Tibial nerve (tissue), 4 donors: ENCODE measurements at regions not wholly inside any gene's neighbourhood (a gene's known extent, or its start where the extent isn't known, plus 50 kb on each side); places are given as distances from the start of the nearest gene placed in this dataset.

Experiments
- CTCF ChIP-seq, 5 experiments: fragments of 200-600 bp in 3 of 5; fragments of 450-650 bp in 2 of 5; sonication (generic) in 3 of 5; IDR thresholded peaks; one replicate each; pipeline ENCODE4 v1.5.1; 2016 to 2019; ENCODE audit warnings: antibody characterized with exemption in 5 of 5, mild to moderate bottlenecking in 3 of 5, moderate library complexity in 2 of 5
- EP300 ChIP-seq, 2 donors: sonication (generic); formaldehyde crosslinking; IDR thresholded peaks; one replicate each; pipeline ENCODE4 v1.6.1; 2017; ENCODE audit warnings: antibody characterized with exemption in 2 of 2, mild to moderate bottlenecking in 1 of 2
- POLR2A ChIP-seq, 2 donors: fragments of 450-650 bp; IDR thresholded peaks; one replicate each; pipeline ENCODE4 v1.6.1; 2017; ENCODE audit warnings: antibody characterized with exemption in 2 of 2, mild to moderate bottlenecking in 2 of 2, moderate library complexity in 2 of 2

DNA sequence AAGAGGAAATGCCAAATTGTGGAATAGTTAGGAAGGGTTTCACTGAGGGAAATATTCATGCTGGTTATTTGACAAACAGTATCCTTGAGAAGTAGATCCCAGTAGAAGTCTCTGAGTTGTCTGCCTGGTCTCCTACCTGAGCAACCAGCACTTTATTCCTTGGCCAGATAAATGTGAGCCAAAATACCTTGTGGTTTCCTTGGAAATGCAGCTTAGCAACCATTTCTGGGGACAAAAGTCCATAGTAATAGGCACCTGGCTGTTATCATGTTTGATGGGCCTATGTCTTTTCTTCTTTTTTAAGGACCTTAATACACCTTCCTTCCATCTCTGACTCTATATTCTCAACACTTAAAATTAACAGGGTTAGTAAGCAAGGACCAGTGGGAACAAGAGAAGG, 217.1 kb upstream of the MARCKS start:
- TF ChIP-seq CTCF (IDR thresholded peaks at IDR 0.05): no peak
- TF ChIP-seq EP300 (IDR thresholded peaks at IDR 0.05): no peak
- no peak for TF ChIP-seq POLR2A (IDR thresholded peaks at IDR 0.05)
